IMR-90 (cell line): ENCODE measurements at regions not wholly inside any gene's neighbourhood (a gene's known extent, or its start where the extent isn't known, plus 50 kb on each side); places are given as distances from the start of the nearest gene placed in this dataset.

Experiments used
- CTCF ChIP-seq: conservative IDR thresholded peaks from 2 replicates; pipeline ENCODE4 v1.5.1; 2012; ENCODE audit warnings: mild to moderate bottlenecking, low read depth, low read length, improper control_type of control experiment
- POLR2A ChIP-seq: IDR thresholded peaks from 2 replicates; pipeline ENCODE4 v1.6.1; 2012; ENCODE audit warnings: mild to moderate bottlenecking, low read depth, low read length

- no peak for TF ChIP-seq POLR2A
- TF ChIP-seq CTCF = no peak
Observed at GRCh38 chr3:159904455-159904854, 84.2 kb upstream of the IL12A start.
